Colonic mucosa (tissue), 4 donors: ENCODE measurements at regions not wholly inside any gene's neighbourhood (a gene's known extent, or its start where the extent isn't known, plus 50 kb on each side); places are given as distances from the start of the nearest gene placed in this dataset.

Source experiments
- DNase-seq: peaks from one replicate; pipeline ENCODE4 v3.0.0-alpha.2; 2020
- H3K27ac ChIP-seq: fragments of 200-600 bp; one replicate; pipeline ENCODE4 v1.8.0; 2021
- H3K27me3 ChIP-seq: fragments of 200-600 bp; one replicate; pipeline ENCODE4 v1.8.0; 2021
- H3K36me3 ChIP-seq: fragments of 200-600 bp; one replicate; pipeline ENCODE4 v1.8.0; 2021
- H3K4me1 ChIP-seq: fragments of 200-600 bp; one replicate; pipeline ENCODE4 v1.8.0; 2021; ENCODE audit warnings: mild to moderate bottlenecking
- H3K4me3 ChIP-seq: fragments of 200-600 bp; one replicate; pipeline ENCODE4 v1.8.0; 2021
- H3K9ac ChIP-seq, 2 donors: one replicate each; pipeline ENCODE4 v1.7.0; 2013; ENCODE audit warnings: control low read depth in 2 of 2, low read depth in 2 of 2, low read length in 2 of 2
- H3K9me3 ChIP-seq: fragments of 200-600 bp; one replicate; pipeline ENCODE4 v1.8.0; 2021
- intact Hi-C: fragments of 100-400 bp; cut with DNase I; formaldehyde crosslinking; loops from one replicate; pipeline ENCODE4 v1.14.1; 2022
- TF ChIP-seq, protein P1 (sequence below): fragments of 200-600 bp; IDR thresholded peaks from one replicate; pipeline ENCODE4 v1.8.0; 2022; ENCODE audit warnings: antibody characterized with exemption, mild to moderate bottlenecking
- donor health status: healthy.
- donor health status: DM: no; HTN: no; CAD: no.
- donor health status: DM: no; HTN: no; CAD: no.

DNA sequence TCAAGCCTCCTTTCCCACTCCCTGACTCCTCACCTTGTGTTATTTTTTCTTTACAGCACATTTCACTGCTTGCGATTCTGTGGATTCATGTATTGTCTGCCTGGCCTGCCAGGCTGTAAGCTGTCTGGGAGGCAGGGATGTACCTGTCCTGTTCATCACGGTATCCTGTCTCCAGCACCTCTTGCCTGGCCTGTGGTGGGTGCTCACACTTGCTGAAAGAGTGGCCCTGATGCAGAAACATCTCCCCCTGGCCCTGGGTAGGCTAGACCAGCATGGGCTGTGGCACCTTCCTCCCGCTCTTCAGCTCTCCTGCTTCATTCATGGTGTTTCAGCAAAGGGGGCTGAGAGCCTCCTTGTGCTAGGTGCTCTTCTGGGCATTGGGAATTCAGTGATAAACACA lies 60.1 kb upstream of the KCNG1 start:
- no peaks in the 10 kb centered on the region for H3K4me1 ChIP-seq
- no peaks in the 10 kb centered on the region for H3K36me3 ChIP-seq
- DNase-seq: no peak
- no peak overlapping the region for H3K4me3 ChIP-seq
- H3K27me3 ChIP-seq: no peaks in the 10 kb centered on the region
- intact Hi-C loops: no loop called here
- no peak overlapping the region for H3K27ac ChIP-seq
- H3K9ac ChIP-seq: no peak overlapping the region
- no peaks in the 10 kb centered on the region for H3K9me3 ChIP-seq
- TF ChIP-seq, protein P1, sequence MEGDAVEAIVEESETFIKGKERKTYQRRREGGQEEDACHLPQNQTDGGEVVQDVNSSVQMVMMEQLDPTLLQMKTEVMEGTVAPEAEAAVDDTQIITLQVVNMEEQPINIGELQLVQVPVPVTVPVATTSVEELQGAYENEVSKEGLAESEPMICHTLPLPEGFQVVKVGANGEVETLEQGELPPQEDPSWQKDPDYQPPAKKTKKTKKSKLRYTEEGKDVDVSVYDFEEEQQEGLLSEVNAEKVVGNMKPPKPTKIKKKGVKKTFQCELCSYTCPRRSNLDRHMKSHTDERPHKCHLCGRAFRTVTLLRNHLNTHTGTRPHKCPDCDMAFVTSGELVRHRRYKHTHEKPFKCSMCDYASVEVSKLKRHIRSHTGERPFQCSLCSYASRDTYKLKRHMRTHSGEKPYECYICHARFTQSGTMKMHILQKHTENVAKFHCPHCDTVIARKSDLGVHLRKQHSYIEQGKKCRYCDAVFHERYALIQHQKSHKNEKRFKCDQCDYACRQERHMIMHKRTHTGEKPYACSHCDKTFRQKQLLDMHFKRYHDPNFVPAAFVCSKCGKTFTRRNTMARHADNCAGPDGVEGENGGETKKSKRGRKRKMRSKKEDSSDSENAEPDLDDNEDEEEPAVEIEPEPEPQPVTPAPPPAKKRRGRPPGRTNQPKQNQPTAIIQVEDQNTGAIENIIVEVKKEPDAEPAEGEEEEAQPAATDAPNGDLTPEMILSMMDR: no peak

DNA sequence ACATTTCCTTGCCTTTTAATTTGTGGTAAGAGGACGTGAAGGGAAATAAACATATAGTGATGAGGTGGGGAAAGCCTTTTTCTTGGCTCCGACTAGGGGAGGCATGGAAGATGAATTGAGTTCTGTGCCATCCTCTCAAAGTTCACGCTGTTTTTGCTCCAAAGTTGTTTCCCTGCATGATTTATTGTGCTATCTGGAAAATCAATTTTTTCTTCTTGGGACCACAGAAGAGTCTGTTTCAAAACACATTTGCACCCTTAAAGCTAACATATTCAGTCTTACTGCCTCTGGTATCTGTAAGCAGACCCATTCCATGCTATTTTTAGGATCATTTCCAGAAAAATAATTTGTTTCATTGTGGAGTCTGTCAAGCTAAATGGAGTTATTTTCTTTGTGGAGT lies 57.6 kb upstream of the KCNG1 start:
- TF ChIP-seq, protein P1: no peak
- intact Hi-C loops: no loop called here
- Histone ChIP-seq H3K36me3 (no peaks in the 10 kb centered on the region), H3K9me3 (no peaks in the 10 kb centered on the region), H3K4me3 (no peak overlapping the region), H3K4me1 (no peaks in the 10 kb centered on the region), H3K27me3 (no peaks in the 10 kb centered on the region), H3K9ac (no peak overlapping the region), H3K27ac (no peak overlapping the region)
- no peak for DNase-seq

DNA sequence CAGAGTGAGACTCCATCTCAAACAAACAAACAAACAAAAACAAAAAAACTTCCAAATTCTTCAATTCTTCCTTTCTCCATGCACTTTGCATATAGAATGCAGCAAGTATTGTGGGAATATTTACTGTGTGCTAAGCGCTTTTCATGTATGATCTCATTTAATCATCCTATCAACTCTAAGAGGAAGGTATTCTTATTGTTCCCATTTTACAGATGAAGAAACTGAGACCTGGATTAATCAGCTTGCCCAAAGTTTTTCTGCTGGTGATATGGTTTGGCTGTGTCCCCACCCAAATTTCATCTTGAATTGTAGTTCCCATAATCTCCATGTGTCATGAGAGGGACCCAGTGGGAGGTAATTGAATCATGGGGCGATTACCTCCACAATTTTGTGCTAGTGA lies 56.6 kb upstream of the KCNG1 start:
- TF ChIP-seq, protein P1: no peak
- H3K9me3 ChIP-seq: no peaks in the 10 kb centered on the region
- no peaks in the 10 kb centered on the region for H3K4me1 ChIP-seq
- no peaks in the 10 kb centered on the region for H3K27me3 ChIP-seq
- intact Hi-C loops: no loop called here
- no peak overlapping the region for H3K4me3 ChIP-seq
- no peaks in the 10 kb centered on the region for H3K36me3 ChIP-seq
- H3K27ac ChIP-seq: no peak overlapping the region
- no peak overlapping the region for H3K9ac ChIP-seq
- no peak for DNase-seq

DNA sequence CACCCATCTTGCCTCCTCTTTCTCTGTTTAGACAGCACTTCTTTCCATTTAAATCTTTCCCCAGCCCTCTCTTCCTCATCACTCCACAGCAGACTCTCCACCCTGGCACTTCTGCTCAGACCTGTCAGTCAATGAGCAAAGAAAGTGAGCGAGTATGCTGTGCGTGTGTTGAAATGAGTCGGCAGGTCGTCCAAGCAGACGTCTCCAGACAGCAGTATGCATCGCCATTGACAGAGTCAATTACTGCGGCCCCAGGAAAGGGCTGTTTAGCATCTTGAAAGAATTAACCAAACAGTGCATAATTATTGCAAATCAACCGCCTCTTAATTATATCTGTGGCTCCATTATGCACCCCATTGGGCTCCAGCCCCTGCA lies 54.8 kb upstream of the KCNG1 start:
- Histone ChIP-seq H3K27me3 (no peaks in the 10 kb centered on the region), H3K9ac (no peak overlapping the region), H3K9me3 (no peaks in the 10 kb centered on the region), H3K36me3 (no peaks in the 10 kb centered on the region), H3K4me3 (no peak overlapping the region), H3K4me1 (no peaks in the 10 kb centered on the region), H3K27ac (no peak overlapping the region)
- TF ChIP-seq, protein P1: no peak
- intact Hi-C loops: no loop called here
- no peak for DNase-seq

DNA sequence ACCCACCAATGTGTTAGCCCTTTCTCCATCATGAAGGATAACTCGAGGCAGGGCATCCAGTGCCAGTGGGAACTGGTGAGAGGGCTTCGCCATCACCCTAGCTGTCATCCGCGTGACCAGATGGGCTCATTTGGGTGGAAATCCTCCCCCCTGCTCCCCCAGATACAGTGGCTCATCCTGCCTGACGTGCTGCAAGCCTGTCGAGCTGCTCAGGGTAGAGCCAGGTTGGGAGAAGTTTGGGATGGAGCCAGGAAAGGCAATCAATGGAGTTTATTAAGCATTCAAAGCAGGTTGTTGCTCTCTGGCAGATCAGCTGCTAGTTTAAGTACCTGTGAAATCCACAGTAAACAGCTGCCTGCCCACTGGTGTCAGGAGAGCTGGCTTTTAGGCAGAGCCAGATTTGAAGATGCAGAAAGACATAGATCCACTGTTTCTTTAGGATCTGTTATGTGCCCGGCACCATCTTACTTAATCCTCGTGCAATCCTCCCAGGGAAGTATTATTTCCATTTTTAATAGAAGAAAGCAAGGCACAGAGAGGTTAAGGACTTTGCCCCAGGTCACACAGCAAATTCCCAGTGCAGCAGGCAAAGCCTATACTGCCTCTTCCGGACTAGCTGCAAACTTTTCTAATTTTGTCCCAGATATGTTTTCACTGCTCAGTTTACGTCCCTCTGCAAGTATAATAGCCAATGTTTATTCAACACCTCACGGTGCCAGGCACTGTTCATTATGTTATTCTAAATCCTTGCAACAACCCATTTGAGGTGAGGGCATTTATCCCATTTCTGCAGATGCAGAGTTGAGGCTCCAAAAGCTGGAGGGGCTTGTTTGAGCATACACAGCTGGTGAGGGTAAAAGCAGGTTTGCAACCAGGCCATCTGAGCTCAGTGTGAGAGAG lies 54.1 kb upstream of the KCNG1 start:
- H3K36me3 ChIP-seq: no peaks in the 10 kb centered on the region
- no peak overlapping the region for H3K9ac ChIP-seq
- intact Hi-C loops: no loop called here
- H3K27ac ChIP-seq: no peak overlapping the region
- no peaks in the 10 kb centered on the region for H3K4me1 ChIP-seq
- no peaks in the 10 kb centered on the region for H3K9me3 ChIP-seq
- TF ChIP-seq, protein P1: no peak
- no peaks in the 10 kb centered on the region for H3K27me3 ChIP-seq
- H3K4me3 ChIP-seq: no peak overlapping the region
- no peak for DNase-seq
